CD1c-positive myeloid dendritic cell (primary cell): ENCODE measurements at regions not wholly inside any gene's neighbourhood (a gene's known extent, or its start where the extent isn't known, plus 50 kb on each side); places are given as distances from the start of the nearest gene placed in this dataset.
"Not testable (repeated sequence)": the region's sequence is repeated elsewhere in the genome, so short reads cannot be mapped to it uniquely, and the experiment has no call there.

ENCODE experiments used
- DNase-seq: peaks from one replicate; pipeline ENCODE4 v3.0.0-alpha.2; 2016; ENCODE audit errors: extremely low spot score

GRCh38 chr17:20842012-20842411 lies 200.8 kb downstream of the USP22 start:
- DNase-seq: not testable (repeated sequence)

- not testable (repeated sequence) for DNase-seq
Observed at GRCh38 chr17:20843261-20843660, 199.6 kb downstream of the USP22 start.

- peak; percentile 52 for DNase-seq
Observed at GRCh38 chr17:20843799-20844553, 198.8 kb downstream of the USP22 start.

- DNase-seq: not testable (repeated sequence)
Observed at GRCh38 chr17:20848869-20849443, 193.9 kb downstream of the USP22 start.

GRCh38 chr17:20851591-20852238 lies 191.1 kb downstream of the USP22 start:
- DNase-seq: not testable (repeated sequence)

GRCh38 chr17:20852239-20852989 lies 190.4 kb downstream of the USP22 start:
- DNase-seq: no peak

GRCh38 chr17:20852990-20853370 lies 189.8 kb downstream of the USP22 start:
- DNase-seq: no peak

GRCh38 chr17:20855910-20856470 lies 186.8 kb downstream of the USP22 start:
- not testable (repeated sequence) for DNase-seq

GRCh38 chr17:20866444-20867209 lies 176.2 kb downstream of the USP22 start:
- not testable (repeated sequence) for DNase-seq

- not testable (repeated sequence) for DNase-seq
Observed at GRCh38 chr17:20867436-20867937, 175.3 kb downstream of the USP22 start.

GRCh38 chr17:20867938-20868661 lies 174.7 kb downstream of the USP22 start:
- DNase-seq: not testable (repeated sequence)

GRCh38 chr17:20868662-20869007 lies 174.2 kb downstream of the USP22 start:
- DNase-seq: not testable (repeated sequence)

GRCh38 chr17:20873173-20873572 lies 169.6 kb downstream of the USP22 start:
- DNase-seq: not testable (repeated sequence)

GRCh38 chr17:20873688-20874328 lies 169.0 kb downstream of the USP22 start:
- not testable (repeated sequence) for DNase-seq

GRCh38 chr17:20877384-20877783 lies 165.4 kb downstream of the USP22 start:
- DNase-seq: not testable (repeated sequence)

- no peak for DNase-seq
Observed at GRCh38 chr17:20890338-20890737, 152.5 kb downstream of the USP22 start.

GRCh38 chr17:20895426-20895825 lies 147.4 kb downstream of the USP22 start:
- DNase-seq: not testable (repeated sequence)

GRCh38 chr17:20896153-20896649 lies 146.6 kb downstream of the USP22 start:
- DNase-seq: no peak

GRCh38 chr17:20898726-20899125 lies 144.1 kb downstream of the USP22 start:
- DNase-seq: not testable (repeated sequence)
